ENCODE measurements at regions not wholly inside any gene's neighbourhood (a gene's known extent, or its start where the extent isn't known, plus 50 kb on each side); places are given as distances from the start of the nearest gene placed in this dataset.

GRCh38 chr17:22266231-22266630, 573.9 kb downstream of the KCNJ18 start:
- no peak overlapping the region for H3K27ac ChIP-seq
- no peaks in the 10 kb centered on the region for H3K4me1 ChIP-seq (replicated peaks in 1 of 2)
- 59 to 75% (median 66%) methylated on average over 13 to 18 of the region's 18 CpGs for WGBS, 4 donors
- no peak overlapping the region for H3K4me3 ChIP-seq
- no peaks in the 10 kb centered on the region for H3K9me3 ChIP-seq (replicated peaks in 1 of 3)
- TF ChIP-seq CTCF (IDR thresholded peaks at IDR 0.05) (no peak), POLR2A (IDR thresholded peaks at IDR 0.05) (no peak)
- H3K27me3 ChIP-seq, result no peaks in the 10 kb centered on the region
- H3K36me3 ChIP-seq (replicated peaks in 1 of 2), result no peaks in the 10 kb centered on the region
- peak in 1 of 7 donors; percentile 23 for DNase-seq
- intact Hi-C loops (cut with DNase I), result no loop called here

GRCh38 chr17:22267019-22267418, 574.7 kb downstream of the KCNJ18 start:
- Histone ChIP-seq H3K36me3 (replicated peaks in 1 of 2) (no peaks in the 10 kb centered on the region), H3K27ac (no peak overlapping the region), H3K4me3 (no peak overlapping the region), H3K9me3 (replicated peaks in 1 of 3) (no peaks in the 10 kb centered on the region), H3K27me3 (no peaks in the 10 kb centered on the region), H3K4me1 (replicated peaks in 1 of 2) (no peaks in the 10 kb centered on the region)
- 81 to 90% (median 84%) methylated on average over 9 of the region's 9 CpGs for WGBS, 4 donors
- DNase-seq, result no peak
- TF ChIP-seq POLR2A (IDR thresholded peaks at IDR 0.05) (no peak), CTCF (IDR thresholded peaks at IDR 0.05) (no peak)
- intact Hi-C loops (cut with DNase I), result no loop called here

- no peak overlapping the region for H3K4me3 ChIP-seq
- WGBS, 4 donors, result 67 to 77% (median 67%) methylated on average over 22 to 25 of the region's 25 CpGs
- DNase-seq, result peak in 1 of 7 donors; percentile 28
Observed at GRCh38 chr17:22268214-22268911, 576.0 kb downstream of the KCNJ18 start.

GRCh38 chr17:22268912-22269220, 576.5 kb downstream of the KCNJ18 start:
- no peak for DNase-seq
- no peak overlapping the region for H3K4me3 ChIP-seq
- H3K4me1 ChIP-seq (replicated peaks in 1 of 2), result no peaks in the 10 kb centered on the region
- intact Hi-C loops (cut with DNase I), result no loop called here
- WGBS, 4 donors, result 61 to 72% (median 63%) methylated on average over 13 of the region's 13 CpGs
- no peak overlapping the region for H3K27ac ChIP-seq
- TF ChIP-seq POLR2A (IDR thresholded peaks at IDR 0.05) (no peak), CTCF (IDR thresholded peaks at IDR 0.05) (no peak)
- H3K27me3 ChIP-seq, result no peaks in the 10 kb centered on the region
- H3K36me3 ChIP-seq (replicated peaks in 1 of 2), result no peaks in the 10 kb centered on the region
- H3K9me3 ChIP-seq (replicated peaks in 1 of 3), result no peaks in the 10 kb centered on the region

More at GRCh38 chr17:22268214-22268911, 576.0 kb downstream of the KCNJ18 start:
- Histone ChIP-seq H3K36me3 (replicated peaks in 1 of 2) (no peaks in the 10 kb centered on the region), H3K27ac (no peak overlapping the region), H3K27me3 (no peaks in the 10 kb centered on the region), H3K4me1 (replicated peaks in 1 of 2) (no peaks in the 10 kb centered on the region), H3K9me3 (replicated peaks in 1 of 3) (no peaks in the 10 kb centered on the region)
- intact Hi-C loops (cut with DNase I), result no loop called here
- TF ChIP-seq CTCF (IDR thresholded peaks at IDR 0.05) (no peak), POLR2A (IDR thresholded peaks at IDR 0.05) (no peak)

All from adrenal gland (tissue), 9 donors.